Gastrocnemius medialis (tissue), 4 donors: ENCODE measurements at regions not wholly inside any gene's neighbourhood (a gene's known extent, or its start where the extent isn't known, plus 50 kb on each side); places are given as distances from the start of the nearest gene placed in this dataset.

Experiments
- ATAC-seq, 2 donors: fragments of 150-250 bp; one replicate each; pipeline ENCODE4 v1.9.1; 2016
- DNase-seq, 2 donors: peaks; one replicate each; pipeline ENCODE4 v3.0.0-alpha.2; 2019
- H3K27ac ChIP-seq, 4 donors: fragments of 200-600 bp; sonication (generic); 1 replicate in 1 of 4; 2 replicates in 3 of 4; pipeline ENCODE4 v1.5.1; 2016 to 2018; ENCODE audit warnings: mild to moderate bottlenecking in 2 of 4, moderate library complexity in 1 of 4
- H3K27me3 ChIP-seq, 3 donors: fragments of 200-600 bp; sonication (generic) in 2 of 3; 1 replicate in 1 of 3; 2 replicates in 2 of 3; pipeline versions ENCODE4 v1.5.1 to v1.6.0; 2016 to 2019; ENCODE audit warnings: mild to moderate bottlenecking in 1 of 3, moderate library complexity in 1 of 3
- H3K36me3 ChIP-seq, 2 donors: fragments of 200-600 bp; sonication (generic) in 1 of 2; one replicate each; pipeline ENCODE4 v1.5.1; 2017 to 2018
- H3K4me1 ChIP-seq, 2 donors: fragments of 200-600 bp; sonication (generic) in 1 of 2; one replicate each; pipeline ENCODE4 v1.5.1; 2016 to 2017; ENCODE audit warnings: mild to moderate bottlenecking in 2 of 2
- H3K4me3 ChIP-seq, 4 donors: fragments of 200-600 bp; sonication (generic) in 3 of 4; 1 replicate in 1 of 4; 2 replicates in 3 of 4; pipeline ENCODE4 v1.5.1; 2016 to 2019; ENCODE audit warnings: mild to moderate bottlenecking in 2 of 4
- H3K9me3 ChIP-seq, 3 donors: fragments of 200-600 bp; sonication (generic) in 2 of 3; 1 replicate in 1 of 3; 2 replicates in 2 of 3; pipeline ENCODE4 v1.5.1; 2016 to 2019
- CTCF ChIP-seq, 5 experiments: fragments of 450-650 bp in 3 of 5; fragments of 200-600 bp in 2 of 5; sonication (generic) in 2 of 5; IDR thresholded peaks in 4 of 5; conservative IDR thresholded peaks in 1 of 5; 1 replicate in 4 of 5; 2 replicates in 1 of 5; pipeline ENCODE4 v1.5.1; 2016 to 2019; ENCODE audit warnings: antibody characterized with exemption in 5 of 5, mild to moderate bottlenecking in 3 of 5, moderate library complexity in 3 of 5
- POLR2A ChIP-seq, 2 donors: fragments of 450-650 bp; IDR thresholded peaks; one replicate each; pipeline ENCODE4 v1.6.1; 2017; ENCODE audit warnings: antibody characterized with exemption in 2 of 2, mild to moderate bottlenecking in 2 of 2, moderate library complexity in 2 of 2
- in situ Hi-C, 4 donors: fragments of 200-750 bp; cut with MboI; loops; one replicate each; pipeline versions ENCODE4 v1.15.0 to v1.8.0; 2017; ENCODE audit warnings: low sequenced_read_pairs in 4 of 4
- intact Hi-C: fragments of 100-400 bp; cut with DNase I; formaldehyde crosslinking; loops from one replicate; pipeline ENCODE4 v1.15.1; 2023; ENCODE audit warnings: low total_unique reads

GRCh38 chr3:159879598-159879997, 109.0 kb upstream of the IL12A start:
- peak overlapping the region in 1 of 4 donors; percentile 12 for H3K4me3 ChIP-seq
- intact Hi-C loops: no loop called here
- TF ChIP-seq POLR2A (IDR thresholded peaks at IDR 0.05): no peak
- no peak for TF ChIP-seq CTCF (IDR thresholded peaks at IDR 0.05 in 4 of 5, conservative IDR thresholded peaks at IDR 0.05 in 1 of 5)
- peaks cover 70 to 71% of the 10 kb centered on the region in 2 donors for H3K4me1 ChIP-seq
- H3K36me3 ChIP-seq: peaks cover 0 to 10% of the 10 kb centered on the region in 2 donors
- H3K27me3 ChIP-seq: no peaks in the 10 kb centered on the region
- no peaks in the 10 kb centered on the region for H3K9me3 ChIP-seq
- DNase-seq (no peak), ATAC-seq (no peak)
- in situ Hi-C loops: loop anchor here in 1 of 4 donors (25.0 kb wide), 1 partner anchor 133 kb away; no protein-coding TSS in a partner anchor
- peak overlapping the region; percentile 78 to 92 (median 84) for H3K27ac ChIP-seq

- H3K27ac ChIP-seq: peak overlapping the region; percentile 78 to 92 (median 84)
- no peak for ATAC-seq
- H3K36me3 ChIP-seq: peaks cover 0 to 4% of the 10 kb centered on the region in 2 donors
- peaks cover 64 to 67% of the 10 kb centered on the region in 2 donors for H3K4me1 ChIP-seq
- H3K4me3 ChIP-seq: peak overlapping the region in 3 of 4 donors; percentile 11 to 32 (median 15)
- TF ChIP-seq POLR2A (IDR thresholded peaks at IDR 0.05) (no peak), CTCF (IDR thresholded peaks at IDR 0.05 in 4 of 5, conservative IDR thresholded peaks at IDR 0.05 in 1 of 5) (no peak)
- H3K27me3 ChIP-seq: no peaks in the 10 kb centered on the region
- no peak for DNase-seq
- H3K9me3 ChIP-seq: no peaks in the 10 kb centered on the region
- in situ Hi-C loops: loop anchor here (5.0 to 25.0 kb wide), 4 partner anchors 54 to 131 kb away; no protein-coding TSS in a partner anchor
- intact Hi-C loops: loop anchor here (1.0 to 5.0 kb wide), 2 partner anchors 52 to 686 kb away; partner anchors contain the start of gene KPNA4
Observed at GRCh38 chr3:159881208-159881607, 107.4 kb upstream of the IL12A start.

- Histone ChIP-seq H3K4me1 (peaks cover 64 to 70% of the 10 kb centered on the region in 2 donors), H3K27me3 (no peaks in the 10 kb centered on the region), H3K27ac (peak overlapping the region; percentile 78 to 92 (median 84)), H3K36me3 (peaks cover 0 to 9% of the 10 kb centered on the region in 2 donors), H3K4me3 (peak overlapping the region in 3 of 4 donors; percentile 11 to 32 (median 15)), H3K9me3 (no peaks in the 10 kb centered on the region)
- peak; percentile 80 to 83 for ATAC-seq
- intact Hi-C loops: loop anchor here (1.0 to 5.0 kb wide), 2 partner anchors 53 to 685 kb away; partner anchors contain the start of gene KPNA4
- in situ Hi-C loops: loop anchor here (5.0 to 25.0 kb wide), 4 partner anchors 55 to 130 kb away; no protein-coding TSS in a partner anchor
- DNase-seq: peak; percentile 60 to 80
- TF ChIP-seq POLR2A (IDR thresholded peaks at IDR 0.05) (peak in 1 of 2 donors; percentile 59), CTCF (IDR thresholded peaks at IDR 0.05 in 4 of 5, conservative IDR thresholded peaks at IDR 0.05 in 1 of 5) (no peak)
Observed at GRCh38 chr3:159881828-159882309, 106.8 kb upstream of the IL12A start.

GRCh38 chr3:159882367-159882766, 106.3 kb upstream of the IL12A start:
- no peak for ATAC-seq
- peak overlapping the region; percentile 78 to 92 (median 84) for H3K27ac ChIP-seq
- intact Hi-C loops: loop anchor here (5.0 kb wide), 1 partner anchor 685 kb away; the partner anchor contains the start of gene KPNA4
- DNase-seq: no peak
- H3K4me1 ChIP-seq: peaks cover 64 to 75% of the 10 kb centered on the region in 2 donors
- TF ChIP-seq POLR2A (IDR thresholded peaks at IDR 0.05) (no peak), CTCF (IDR thresholded peaks at IDR 0.05 in 4 of 5, conservative IDR thresholded peaks at IDR 0.05 in 1 of 5) (no peak)
- in situ Hi-C loops: loop anchor here (5.0 to 25.0 kb wide), 4 partner anchors 55 to 130 kb away; no protein-coding TSS in a partner anchor
- no peaks in the 10 kb centered on the region for H3K27me3 ChIP-seq
- H3K36me3 ChIP-seq: peaks cover 0 to 14% of the 10 kb centered on the region in 2 donors
- no peaks in the 10 kb centered on the region for H3K9me3 ChIP-seq
- H3K4me3 ChIP-seq: peak overlapping the region in 2 of 4 donors; percentile 10 to 32
